Left ventricle myocardium superior (tissue), 1 donor: ENCODE measurements at regions not wholly inside any gene's neighbourhood (a gene's known extent, or its start where the extent isn't known, plus 50 kb on each side); places are given as distances from the start of the nearest gene placed in this dataset.
"Not testable (repeated sequence)": the region's sequence is repeated elsewhere in the genome, so short reads cannot be mapped to it uniquely, and the experiment has no call there.

ENCODE experiments used
- ATAC-seq: fragments of 200-7000 bp; cut with Tn5 transposase; one replicate; pipeline ENCODE4 v1.9.1; 2020; ENCODE audit warnings: mild to moderate bottlenecking, moderate library complexity
- DNase-seq: peaks from one replicate; pipeline ENCODE4 v3.0.0-alpha.2; 2020
- intact Hi-C: fragments of 100-400 bp; cut with micrococcal nuclease; formaldehyde crosslinking; loops from one replicate; pipeline ENCODE4 v1.11.0; 2022
- donor health status: DM: no; HTN: yes; CAD: no; lungs with severe emphysema.

DNA sequence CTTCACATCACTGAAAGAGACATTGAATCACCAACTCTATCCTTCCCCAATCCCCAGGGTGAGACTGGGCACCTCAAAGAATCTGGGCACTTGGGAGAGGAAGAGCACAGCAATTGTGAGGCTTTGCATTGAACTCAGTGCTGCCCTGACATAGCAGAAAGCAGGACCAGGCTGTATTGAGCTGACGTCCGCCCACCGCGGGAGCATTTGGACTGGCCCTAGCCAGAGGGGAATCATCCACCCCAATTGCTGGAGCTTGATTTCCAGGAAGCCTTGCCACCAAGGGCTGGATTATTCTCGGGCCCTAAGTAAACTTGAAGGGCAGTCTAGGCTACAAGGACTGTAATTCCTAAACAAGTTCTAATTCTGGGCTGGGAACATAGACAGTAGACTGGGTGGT lies 416.3 kb upstream of the PHF14 start:
- intact Hi-C loops, result no loop called here
- ATAC-seq (no peak), DNase-seq (no peak)

DNA sequence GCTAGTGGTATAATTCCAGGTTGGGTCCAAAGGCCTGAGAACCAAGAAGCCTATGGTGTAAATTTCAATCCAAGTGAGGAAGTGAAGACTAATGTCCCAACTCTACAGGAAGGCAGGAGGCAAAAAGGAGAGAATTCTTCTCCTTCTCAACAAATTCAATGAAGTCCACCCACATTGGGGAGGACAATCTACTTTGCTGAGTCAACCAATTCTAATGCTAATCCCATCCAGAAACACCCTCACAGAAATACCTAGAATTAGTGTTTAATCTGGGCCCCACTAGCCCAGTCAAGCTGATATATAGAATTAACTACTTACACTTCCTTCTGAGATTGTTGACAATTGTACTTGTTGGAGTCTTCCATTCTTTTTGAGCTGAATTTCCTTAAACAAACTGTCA lies 413.2 kb upstream of the PHF14 start:
- intact Hi-C loops, result no loop called here
- no peak for ATAC-seq
- no peak for DNase-seq

DNA sequence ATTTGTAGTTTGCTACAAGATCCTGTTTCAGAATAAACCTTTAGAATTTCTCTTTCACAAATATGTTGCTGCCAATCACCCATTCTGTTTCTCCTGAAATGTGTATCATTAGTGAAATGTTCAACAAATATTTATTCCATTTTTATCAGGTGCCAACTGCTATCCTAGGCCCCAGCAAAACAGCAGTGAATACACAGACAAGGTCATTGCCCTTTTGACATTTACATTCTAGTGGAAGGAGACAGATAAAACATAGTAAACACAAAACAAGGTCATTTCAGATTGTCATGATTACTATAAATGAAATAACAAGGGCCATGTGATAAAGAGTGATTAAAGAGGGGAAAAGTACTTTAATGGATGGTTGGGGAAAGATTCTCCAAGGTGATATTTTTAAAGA lies 404.8 kb upstream of the PHF14 start:
- ATAC-seq (no peak), DNase-seq (no peak)
- intact Hi-C loops, result no loop called here

DNA sequence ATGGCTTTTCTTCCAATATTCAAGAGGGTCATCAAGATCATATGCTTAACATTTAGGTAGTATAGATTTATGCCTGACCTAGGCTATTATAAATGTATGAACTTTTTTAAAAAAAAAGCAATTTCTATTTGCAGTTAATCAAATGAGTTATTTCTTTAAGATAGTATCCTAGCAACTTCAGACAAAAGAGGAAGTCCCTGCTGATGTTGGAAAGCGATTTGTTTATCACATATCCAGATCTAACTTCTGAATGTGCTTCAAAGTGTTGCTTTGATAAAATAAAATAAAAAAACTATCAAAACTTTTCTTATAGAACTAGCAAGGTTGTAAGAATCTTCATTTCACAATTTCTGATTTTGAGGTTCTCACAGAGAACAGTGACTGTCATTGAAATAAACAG lies 401.9 kb upstream of the PHF14 start:
- DNase-seq (no peak), ATAC-seq (no peak)
- intact Hi-C loops, result no loop called here

DNA sequence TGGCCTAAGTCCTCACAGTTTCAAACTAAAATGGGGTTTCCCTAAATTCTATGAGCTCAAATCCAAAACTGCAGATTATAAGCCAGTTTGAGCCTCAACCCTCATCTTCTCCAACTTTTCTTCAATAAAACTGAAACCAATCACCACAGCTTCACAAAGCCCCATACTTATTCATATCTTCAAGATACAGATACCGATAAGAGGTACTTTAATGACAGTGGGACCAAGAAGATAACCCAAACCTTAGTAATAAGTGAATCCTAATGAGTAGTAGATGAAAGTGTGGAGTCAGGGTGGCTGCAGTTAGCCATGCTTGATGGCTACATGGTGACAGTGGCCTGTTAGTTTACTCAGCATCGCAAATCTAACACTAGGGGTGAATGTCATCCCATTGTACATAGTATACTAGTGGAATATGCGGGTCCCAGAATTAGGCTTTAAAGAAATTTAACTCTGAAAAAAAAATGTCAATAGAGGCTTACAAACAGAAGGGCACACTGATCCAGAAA lies 395.8 kb upstream of the PHF14 start:
- intact Hi-C loops, result no loop called here
- ATAC-seq, result no peak
- no peak for DNase-seq

DNA sequence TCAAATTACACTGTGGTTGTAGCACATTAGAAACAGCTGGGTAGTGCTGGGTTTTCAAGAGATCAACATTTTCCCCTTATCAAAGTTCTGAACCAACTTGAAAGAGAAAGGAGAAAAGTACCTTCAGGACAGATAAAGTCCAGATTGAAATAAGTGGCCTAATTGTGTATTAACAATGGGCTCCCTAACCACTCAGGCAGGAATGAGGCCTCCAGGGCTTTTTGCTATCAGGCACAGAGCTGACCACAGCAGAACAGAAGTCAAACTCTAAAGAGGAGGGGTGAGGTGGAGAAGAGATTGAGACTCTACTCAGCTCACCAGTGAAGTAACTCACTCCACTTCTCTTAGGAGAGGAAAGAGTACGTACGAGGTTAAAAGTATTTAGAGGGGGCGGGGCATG lies 394.1 kb upstream of the PHF14 start:
- ATAC-seq, result no peak
- intact Hi-C loops, result no loop called here
- DNase-seq, result no peak

DNA sequence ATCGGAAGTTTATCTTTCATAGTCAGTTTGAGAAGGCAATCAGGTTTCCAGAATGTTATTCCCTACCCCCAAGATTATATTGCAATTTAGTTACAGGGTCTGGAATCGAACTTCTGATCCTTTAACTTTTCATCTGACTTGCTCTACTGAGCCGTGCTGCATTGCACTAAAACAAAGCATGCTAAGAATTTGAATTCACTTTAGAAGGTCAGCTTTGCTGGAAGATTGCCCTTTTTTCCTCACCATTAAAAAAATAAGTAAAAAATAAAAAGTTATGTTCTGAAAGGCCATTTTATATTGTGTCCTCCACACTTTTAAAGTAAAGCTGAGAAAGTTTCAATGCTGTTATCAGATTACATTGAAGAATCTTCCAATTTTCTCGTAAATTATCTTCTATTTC lies 388.8 kb upstream of the PHF14 start:
- no peak for DNase-seq
- ATAC-seq, result no peak
- intact Hi-C loops, result no loop called here

DNA sequence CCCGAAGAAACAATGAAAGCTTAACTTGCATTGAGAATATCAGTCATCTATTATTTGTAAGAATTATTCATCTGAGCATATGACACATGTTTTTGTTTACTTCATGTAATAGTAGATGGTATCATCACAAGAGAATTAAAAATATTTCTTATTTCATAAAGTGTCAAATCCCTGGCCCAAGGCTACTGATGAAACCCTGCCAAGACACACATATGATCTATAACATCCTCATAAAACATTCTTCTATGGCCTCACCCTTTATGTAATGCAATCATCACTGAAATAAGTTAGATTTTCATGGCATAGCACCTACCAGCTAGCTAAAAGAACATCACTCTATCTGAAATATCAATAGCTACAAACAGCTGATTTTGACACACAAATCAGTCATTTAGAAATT lies 385.6 kb upstream of the PHF14 start:
- ATAC-seq, result no peak
- intact Hi-C loops, result no loop called here
- no peak for DNase-seq

DNA sequence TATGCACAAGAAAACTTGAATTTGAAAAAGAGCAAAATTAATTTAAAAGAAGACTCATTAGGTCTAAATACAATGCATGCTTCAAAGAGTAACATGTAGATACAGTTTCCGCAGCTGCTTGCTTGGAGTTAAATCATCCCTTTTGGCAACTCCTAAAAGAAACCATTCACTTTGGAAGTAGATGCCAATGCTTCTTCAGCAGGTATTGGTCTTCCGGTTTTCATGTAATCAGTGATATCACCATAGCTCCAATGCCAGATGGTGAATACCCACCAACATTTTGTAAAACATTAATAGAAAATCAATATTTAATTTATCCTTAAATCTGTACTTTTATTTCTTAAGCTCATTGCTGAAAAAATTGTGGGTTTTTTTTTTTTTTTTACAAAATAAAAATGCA lies 381.1 kb upstream of the PHF14 start:
- intact Hi-C loops, result no loop called here
- no peak for DNase-seq
- no peak for ATAC-seq

DNA sequence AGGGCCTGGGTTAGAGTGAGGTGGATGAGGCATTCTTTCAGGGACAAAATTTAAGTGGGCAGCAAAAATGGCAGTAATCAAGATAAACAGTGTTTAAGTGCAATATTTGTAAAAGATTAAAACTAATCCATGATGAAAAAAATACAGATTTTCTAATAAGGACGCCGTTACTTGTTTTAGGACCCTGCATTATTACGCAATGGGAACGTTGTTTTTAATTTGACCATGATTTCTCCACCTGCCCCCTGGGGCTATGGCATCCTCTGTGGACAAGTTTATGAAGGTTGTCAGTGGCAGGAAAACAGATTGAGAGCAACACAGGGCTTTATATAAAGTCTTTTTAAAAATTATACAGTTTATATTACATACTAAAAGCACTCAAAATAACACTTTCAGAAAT lies 380.6 kb upstream of the PHF14 start:
- DNase-seq (no peak), ATAC-seq (no peak)
- intact Hi-C loops, result no loop called here

DNA sequence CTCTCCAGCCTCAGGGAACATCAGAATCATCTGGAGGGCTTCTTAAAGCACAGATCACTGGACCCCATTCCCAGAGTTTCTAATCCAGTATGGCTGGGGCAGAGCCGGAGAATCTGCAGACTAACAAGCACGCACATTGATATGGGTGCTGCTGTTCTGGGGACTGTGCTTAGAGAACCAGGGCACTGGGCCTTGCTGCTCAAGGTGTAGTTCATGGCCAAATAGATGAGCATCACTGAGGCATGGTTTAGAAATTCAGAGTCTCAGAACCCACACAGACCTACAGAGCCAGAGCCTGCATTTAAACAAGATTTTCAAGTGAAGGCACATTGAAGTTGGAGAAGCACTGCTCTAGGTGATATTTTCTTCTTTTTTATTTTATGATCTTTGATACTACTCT lies 376.8 kb upstream of the PHF14 start:
- DNase-seq, result no peak
- intact Hi-C loops, result no loop called here
- no peak for ATAC-seq

DNA sequence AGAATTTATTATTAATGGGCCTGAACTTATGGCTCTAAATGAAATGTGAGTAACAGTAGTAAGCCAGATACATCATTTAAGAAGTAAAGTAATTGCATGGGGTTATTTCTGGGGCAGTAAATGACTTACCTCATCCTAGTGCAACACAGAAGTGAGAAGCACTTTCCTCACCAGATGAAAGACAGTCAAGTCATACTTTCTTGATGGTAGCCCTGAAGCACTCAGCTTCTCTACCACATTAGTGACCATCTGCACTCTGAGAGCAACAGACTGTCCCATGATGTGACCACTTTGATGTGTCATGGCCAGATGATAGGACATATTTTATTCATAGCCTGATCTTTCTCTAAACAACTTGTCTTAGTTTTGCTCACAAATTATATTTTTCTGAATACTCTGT lies 369.5 kb upstream of the PHF14 start:
- intact Hi-C loops, result no loop called here
- ATAC-seq (no peak), DNase-seq (no peak)

DNA sequence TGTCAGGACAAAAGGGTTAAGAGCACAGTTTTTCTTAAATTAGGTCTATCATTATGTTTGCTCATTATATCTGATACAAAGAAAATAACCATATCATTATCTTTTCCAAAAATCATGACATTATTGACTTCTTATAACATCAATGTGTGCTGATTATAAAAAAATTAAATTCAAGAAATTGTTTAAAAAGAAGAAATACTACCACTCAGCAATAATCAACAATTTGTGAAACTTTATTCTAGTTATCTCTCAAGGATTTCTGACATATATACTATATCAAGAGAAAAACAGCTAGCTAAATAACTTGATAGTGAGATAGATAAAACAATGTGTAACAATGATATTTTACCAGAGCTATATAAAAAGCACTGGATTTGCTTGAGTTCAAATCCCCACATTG lies 360.7 kb upstream of the PHF14 start:
- intact Hi-C loops, result no loop called here
- DNase-seq (no peak), ATAC-seq (no peak)

DNA sequence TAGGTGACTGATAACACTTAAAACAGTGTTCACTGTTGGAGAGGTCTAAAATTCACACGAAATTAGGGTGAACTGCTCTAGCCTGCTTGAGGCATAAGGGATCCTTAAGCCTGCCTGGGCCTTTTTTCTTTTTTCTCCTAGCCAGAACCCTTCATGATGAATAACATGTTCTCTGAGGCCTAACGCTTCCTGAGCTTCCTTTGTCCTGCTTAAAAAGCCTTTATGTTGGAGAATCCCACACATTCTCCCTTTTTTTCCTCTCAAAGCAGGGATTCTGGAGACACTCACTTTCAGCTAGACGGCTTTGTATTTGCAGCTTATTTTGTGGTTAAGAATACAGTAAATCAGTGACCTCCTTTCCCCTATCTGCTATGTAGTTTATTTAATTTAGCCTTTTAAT lies 354.7 kb upstream of the PHF14 start:
- no peak for DNase-seq
- intact Hi-C loops, result no loop called here
- no peak for ATAC-seq

DNA sequence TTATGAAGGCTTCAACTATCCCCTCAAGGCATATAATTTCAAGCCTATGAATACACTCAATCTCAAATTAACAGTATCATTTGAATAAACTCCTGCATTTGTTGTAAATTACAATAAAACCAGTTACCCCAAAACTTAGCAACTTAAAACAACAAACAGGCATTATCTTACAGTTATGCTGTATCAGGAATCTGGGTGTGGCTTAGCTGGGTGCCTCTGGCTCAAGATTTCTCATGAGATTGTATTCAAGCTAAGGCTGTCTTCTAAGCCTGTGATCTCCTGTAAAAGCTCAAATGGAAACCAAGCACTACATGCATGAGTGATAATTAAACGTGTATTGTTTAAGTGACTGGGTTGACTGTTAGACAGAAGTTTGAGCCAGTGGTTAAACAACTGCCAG lies 341.0 kb upstream of the PHF14 start:
- DNase-seq (no peak), ATAC-seq (no peak)
- intact Hi-C loops, result no loop called here

DNA sequence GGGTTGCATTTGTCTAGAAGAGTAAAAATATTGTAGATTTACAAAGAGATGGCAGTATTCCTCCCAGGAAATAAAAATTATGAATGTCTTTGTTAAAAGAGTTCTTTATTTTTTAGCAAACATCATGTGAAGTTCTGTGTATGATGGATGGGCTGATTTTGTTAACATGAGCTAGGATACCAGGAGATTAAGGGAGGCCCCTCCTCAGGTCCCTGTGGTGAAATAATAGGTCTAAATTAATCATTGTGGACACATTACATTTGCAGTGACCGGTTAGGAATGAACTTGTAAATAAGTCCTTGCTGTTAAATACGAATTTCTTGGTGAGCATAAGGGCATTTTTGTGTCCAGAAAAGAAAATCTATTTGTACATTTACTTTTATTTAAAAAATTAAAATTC lies 339.4 kb upstream of the PHF14 start:
- no peak for ATAC-seq
- DNase-seq, result no peak
- intact Hi-C loops, result no loop called here

DNA sequence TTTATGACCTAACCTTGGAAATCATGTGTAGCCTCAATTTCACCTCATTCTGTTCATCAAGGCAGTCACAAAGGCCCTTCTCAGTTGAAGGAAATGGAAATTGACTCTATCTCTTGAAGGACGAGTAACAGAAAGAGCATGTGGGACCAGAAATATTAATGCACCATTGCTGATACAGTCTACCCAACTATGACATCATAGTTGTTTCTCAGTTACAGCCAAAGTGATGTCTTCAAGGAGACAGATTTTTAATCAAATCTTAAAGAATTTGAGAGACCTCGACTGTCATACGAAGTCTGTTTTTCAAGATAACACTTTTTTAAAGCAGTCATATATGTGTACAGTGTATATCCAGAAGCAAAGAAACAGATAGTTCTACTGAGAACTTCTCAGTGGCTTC lies 335.7 kb upstream of the PHF14 start:
- no peak for DNase-seq
- no peak for ATAC-seq
- intact Hi-C loops, result no loop called here

DNA sequence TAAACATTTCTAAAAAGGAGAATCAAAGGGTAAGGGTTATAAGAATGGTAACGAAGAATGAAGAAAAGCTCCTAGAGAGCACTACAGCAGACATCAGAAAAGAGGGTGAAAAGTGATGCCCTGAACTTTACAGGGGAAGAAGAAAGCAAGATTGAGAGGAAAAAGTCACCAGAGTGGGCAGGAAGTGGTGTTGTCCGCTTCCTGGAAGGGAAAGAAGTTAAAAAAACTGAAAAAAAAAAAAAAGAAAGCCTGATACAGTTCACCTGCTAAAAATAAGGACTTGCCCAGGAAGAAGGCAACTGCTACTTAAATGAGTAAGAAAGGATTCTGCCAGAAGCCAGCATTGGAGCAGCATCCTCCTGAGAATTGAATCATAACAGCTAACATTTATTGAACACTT lies 330.1 kb upstream of the PHF14 start:
- DNase-seq (no peak), ATAC-seq (no peak)
- intact Hi-C loops, result no loop called here

DNA sequence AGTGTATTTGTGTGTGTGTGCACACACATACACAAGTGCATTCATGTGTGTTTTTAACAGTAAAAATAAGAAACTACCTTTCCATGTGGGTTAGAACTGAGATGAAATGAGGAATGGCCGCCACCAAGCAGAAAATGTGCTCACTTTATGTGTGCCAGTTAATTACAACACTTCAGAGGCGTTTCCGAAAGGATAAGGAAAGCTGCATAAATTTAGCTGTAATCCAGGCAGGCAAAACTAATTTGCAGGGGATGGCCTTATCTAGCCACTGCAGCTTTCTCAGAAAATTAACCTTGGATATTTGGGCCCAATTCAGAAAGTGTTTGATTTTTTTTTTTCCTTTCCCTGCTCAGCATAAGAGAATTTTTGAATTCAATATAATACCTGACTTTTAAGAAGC lies 328.8 kb upstream of the PHF14 start:
- intact Hi-C loops, result no loop called here

DNA sequence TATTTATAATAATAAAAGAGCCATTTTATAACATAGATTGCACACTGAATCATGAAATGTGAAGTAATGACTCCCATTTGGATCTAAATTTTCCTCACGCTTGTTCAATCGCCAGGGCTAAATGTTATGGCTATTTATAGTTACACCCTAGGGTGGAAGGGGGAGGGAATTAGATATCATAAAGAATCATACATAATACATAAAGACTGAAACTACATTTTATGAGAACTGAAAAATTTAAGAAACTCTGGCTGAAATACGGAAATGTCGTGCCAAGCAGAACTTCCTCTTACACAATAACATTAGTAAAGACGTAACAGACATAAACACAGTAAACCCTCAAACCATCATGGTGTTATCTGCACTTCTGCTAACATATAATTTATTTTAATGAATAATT lies 327.5 kb upstream of the PHF14 start:
- intact Hi-C loops, result no loop called here
- DNase-seq (no peak), ATAC-seq (no peak)

More for the DNA sequence above, 328.8 kb upstream of the PHF14 start:
- ATAC-seq, result no peak
- no peak for DNase-seq

DNA sequence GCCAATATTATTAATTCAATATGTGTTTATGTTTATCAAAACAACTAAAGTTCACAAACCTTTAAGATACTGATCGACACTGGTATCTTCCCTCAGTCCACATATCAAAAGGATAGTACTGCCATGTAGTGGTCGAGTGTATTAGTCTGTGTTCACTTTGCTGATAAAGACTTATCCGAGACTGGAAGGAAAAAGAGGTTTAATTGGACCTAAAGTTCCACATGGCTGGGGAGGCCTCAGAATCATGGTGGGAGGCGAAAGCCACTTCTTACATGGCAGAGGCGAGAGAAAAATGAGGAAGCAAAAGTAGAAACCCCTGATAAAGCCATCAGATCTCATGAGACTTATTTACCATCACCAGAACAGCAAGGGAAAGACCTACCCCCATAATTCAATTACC lies 325.4 kb upstream of the PHF14 start:
- intact Hi-C loops, result no loop called here
- no peak for DNase-seq
- no peak for ATAC-seq

DNA sequence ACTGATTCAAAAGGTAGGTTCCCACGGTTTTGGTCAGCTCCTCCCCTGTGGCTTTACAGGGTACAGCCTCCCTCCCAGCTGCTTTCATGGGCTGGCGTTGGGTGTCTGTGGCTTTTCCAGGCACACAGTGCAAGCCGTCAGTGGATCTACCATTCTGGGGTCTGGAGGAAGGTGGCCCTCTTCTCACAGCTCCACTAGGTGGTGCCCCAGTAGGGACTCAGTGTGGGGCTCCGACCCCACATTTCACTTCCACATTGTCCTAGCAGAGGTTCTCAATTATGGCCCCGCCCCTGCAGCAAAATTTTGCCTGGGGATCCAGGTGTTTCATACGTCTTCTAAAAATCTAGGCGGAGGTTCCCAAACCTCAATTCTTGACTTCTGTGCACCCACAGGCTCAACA lies 324.6 kb upstream of the PHF14 start:
- intact Hi-C loops, DNase-seq, ATAC-seq: not testable (repeated sequence)
